ENCODE measurements at regions not wholly inside any gene's neighbourhood (a gene's known extent, or its start where the extent isn't known, plus 50 kb on each side); places are given as distances from the start of the nearest gene placed in this dataset.
"Not testable (repeated sequence)": the region's sequence is repeated elsewhere in the genome, so short reads cannot be mapped to it uniquely, and the experiment has no call there.

DNA sequence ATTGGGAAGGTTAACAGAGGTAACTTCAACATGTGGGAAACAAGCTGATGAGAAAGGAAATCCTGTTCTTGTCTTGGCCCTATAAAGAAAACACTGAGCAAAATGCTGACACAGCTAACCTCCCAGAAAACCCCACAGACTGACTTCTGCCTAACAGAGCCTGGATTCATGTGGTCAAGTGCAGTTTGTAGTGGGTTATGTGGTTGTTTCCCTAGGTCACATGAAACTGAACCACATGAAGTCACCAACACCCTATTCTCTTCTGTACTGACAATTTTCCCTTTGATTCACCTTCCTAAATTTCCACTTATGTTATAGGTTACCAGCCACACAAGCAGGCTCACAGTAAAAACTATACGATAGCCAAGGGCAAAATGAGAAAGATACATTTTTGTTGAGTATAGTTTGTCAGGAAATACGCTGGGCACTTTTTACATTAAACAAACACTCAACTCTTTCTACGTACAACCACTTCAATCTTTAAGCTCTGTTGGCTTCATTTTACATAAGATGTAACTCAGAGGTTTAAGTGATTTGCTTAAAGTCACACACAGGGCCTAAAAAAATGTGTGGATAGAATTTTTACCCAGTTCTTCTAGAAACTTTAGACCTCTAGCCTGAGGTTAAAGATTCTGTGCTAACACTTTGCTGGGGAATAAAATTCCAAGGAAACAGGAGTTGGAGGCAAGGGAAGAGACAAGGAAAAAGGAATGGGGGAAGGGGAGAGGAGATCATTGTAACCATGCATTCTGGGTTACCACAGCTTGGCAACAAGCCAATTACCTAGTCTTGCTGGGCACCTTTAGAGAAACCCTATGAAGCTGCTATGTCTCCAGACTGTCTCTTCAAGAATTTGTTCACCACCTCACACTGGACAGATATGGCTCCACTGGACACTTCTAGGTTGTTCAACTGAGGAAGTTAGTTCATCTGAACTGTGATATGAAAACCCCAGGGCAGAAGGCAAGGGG, 601.6 kb upstream of the USP24 start:
- no peak for DNase-seq (ENCODE audit: low spot score)

DNA sequence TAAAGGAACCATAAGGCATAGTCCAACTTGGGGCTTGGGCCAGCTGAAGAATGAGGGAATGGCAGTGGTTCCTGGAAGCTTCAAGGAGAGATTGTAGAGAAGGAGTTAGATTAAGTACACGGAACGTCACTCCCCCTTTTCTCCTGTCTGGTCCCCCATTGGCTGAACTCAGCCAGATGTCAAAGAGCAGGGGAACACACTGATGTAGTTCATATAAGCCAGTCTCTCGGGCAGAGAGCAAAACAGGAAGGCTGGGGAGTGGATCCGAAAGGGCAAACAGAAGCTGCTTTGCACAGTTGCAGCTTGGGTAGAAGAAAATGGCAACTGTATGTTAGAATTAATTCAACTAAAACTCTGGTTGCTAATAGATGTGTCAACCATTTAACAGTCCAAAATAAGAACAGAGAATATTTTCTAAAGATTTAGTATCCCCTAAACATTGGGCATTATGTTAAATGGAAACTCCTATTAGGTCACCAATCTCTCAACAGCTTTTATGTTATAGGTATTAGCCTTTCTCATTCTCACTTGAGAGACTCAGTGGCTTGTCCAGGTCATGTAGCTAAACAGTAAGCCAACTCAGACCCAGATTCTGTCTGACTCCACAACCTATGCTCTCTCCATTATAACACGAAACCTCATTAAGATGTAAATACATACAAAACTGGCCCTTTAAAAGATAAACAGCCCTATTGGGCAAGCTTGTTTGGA, 600.7 kb upstream of the USP24 start:
- DNase-seq (ENCODE audit: low spot score), result no peak

DNA sequence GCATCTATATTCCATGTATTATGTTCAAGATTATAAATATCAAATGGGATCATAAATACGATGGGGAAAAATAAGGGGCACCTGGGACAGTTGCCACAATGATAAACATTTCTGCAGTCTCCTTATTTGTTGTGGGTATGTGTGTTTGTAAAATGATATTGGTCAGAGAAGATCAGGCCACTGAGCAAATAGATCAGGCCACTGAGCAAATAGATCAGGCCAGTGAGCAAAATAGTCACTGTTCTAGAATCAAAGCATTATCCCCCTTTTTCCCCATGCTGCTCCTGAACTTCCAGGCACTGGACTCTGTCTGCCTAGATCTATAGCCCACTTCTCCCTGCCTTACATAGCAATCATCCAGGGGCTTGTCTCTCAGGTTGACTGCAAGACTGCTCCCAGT, 599.8 kb upstream of the USP24 start:
- no peak for DNase-seq (ENCODE audit: low spot score)

DNA sequence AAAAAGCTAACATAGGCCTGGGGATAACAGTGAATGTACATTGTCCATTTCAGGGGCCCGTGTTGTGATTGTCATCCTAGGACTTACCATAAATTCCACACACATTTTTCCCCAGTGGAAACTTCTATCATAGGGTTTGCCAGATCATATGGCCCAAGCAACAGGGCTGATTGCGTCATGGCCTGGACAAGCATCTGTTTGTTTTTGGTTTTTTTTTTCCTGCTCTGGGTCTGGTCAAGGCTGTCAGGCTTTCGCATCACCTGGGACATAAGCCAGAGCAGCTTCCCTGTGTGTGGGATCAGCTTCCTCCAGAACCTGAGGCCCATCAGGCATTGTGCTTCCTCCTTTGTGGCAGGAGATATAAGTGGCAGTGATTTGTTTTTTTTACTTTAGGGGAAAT, 598.5 kb upstream of the USP24 start:
- DNase-seq (ENCODE audit: low spot score), result no peak

DNA sequence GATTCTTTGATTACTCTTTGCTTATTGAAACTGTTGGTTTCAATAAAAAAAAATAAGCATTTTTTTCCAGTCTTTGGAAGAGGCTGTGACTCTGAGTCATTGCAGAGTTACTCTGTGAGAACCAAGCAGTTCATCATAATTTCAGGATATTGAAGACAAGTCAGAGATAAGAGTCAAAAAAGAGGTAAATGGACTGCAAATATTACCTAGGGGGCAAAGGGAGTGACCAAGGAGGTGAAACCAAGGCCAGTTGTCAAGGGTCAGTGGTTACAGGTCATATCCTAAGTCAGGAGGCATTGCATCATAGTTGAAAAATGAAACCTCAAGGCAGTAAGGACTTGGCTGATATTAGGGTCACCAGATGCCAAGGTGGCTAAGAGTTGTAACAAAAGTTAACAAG, 597.1 kb upstream of the USP24 start:
- DNase-seq (ENCODE audit: low spot score), result no peak

DNA sequence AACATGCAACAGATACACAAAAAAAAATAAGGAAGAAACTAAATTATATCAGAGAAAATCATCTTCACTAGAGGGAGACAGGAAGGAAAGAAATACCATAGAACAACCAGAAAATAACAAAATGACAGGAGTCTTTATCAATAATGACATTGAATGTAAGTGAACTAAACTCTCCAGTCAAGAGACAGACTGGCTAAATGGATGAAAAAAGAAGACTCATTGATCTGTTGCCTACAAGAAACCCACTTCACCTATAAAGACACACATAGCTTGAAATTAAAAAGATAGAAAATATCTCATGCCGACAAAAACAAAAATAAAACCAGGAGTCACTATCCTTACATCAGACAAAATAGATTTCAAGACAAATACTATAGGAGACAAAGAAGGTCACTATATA, 593.1 kb upstream of the USP24 start:
- DNase-seq (ENCODE audit: low spot score), result no peak

DNA sequence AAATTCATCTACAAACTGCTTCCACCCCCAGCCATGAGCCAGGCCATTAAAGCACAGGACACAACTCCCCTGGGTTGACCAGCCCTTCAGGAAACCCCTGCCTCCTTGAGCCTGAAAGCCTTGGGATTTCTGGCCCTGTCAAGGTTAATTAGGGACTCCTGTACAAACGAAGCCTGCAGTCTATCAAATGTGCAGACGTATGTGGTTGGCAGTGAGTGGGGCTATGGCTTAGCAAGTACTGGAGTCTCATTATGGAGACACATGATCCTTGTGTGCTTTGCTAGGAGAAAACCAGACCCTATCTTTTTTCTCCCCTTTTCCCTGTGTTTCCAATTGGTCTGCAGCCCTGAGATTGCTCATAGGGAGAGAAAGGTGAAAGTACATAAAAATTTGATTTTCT, 588.3 kb upstream of the USP24 start:
- DNase-seq (ENCODE audit: low spot score), result no peak

DNA sequence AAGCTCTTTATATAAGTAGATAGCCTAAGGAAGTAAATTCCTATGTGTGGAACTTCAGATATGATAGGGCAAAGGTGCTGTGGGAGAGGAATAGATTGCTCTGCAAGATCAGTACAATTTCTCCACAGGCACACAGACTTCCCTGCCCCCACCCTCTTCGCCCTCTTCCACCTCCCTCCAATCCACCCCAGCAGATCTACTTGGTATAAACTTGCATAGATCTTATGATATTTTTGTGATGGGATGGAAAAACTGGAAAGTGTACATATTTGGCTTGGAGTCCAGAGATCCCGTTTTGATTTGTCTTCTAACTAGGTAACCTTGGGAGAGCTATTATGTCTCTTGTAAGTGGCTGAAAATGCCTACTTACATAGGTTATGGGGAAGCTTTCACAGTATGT, 586.3 kb upstream of the USP24 start:
- no peak for DNase-seq (ENCODE audit: low spot score)

DNA sequence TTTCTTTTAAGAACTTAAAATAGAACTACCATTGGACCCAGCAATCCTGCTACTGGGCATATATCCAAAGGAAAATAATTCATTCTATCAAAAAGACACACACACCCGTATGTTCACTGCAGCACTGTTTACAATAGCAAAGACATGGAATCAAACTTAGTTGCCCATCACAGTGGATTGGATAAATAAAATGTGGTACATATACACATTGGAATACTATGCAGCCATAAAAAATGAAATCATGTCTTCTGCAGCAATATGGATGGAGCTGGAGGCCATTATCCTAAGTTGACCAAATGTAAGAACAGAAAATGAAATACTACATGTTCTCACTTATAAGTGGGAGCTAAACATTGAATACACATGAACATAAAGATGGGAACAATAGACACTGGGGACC, 585.3 kb upstream of the USP24 start:
- DNase-seq (ENCODE audit: low spot score), result no peak

DNA sequence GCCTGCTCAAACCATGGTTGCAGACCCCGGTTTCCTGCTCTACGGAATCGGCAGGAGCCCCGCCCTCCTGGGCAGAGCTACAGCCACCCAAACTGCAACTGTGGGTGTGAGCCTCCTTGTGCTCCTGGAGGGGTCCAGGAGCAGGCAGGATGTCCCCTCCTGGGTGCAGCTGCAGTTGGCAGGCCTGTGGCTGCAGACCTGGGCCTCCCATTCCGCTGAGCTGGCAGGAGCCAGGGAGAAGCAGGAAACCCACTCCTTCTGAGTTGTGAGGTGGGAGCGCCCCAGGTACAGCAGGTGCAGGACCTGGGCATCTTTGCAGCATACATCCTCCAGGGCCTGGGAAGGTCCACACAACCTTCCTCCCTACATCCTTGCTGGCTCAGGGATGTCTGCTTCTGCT, 578.7 kb upstream of the USP24 start:
- DNase-seq (ENCODE audit: low spot score), result no peak

DNA sequence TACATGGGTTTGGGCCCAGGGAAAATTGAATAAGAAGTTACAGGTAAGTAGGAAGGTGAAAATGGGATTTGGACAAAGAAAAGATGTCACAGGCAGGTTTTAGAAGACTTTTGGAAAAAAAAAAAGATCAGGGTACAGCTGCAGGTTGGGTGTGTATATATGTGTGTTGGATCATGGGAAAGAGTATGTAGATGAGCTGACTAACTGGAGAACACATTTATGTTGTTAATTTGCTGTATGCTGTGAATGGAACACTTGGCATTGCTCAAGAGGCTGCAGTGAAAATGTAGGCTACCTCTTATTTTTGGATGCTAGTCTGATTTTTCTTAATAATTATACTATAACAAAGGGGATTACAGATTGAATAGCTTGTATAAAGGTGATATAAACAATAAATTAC, 577.7 kb upstream of the USP24 start:
- DNase-seq (ENCODE audit: low spot score), result no peak

DNA sequence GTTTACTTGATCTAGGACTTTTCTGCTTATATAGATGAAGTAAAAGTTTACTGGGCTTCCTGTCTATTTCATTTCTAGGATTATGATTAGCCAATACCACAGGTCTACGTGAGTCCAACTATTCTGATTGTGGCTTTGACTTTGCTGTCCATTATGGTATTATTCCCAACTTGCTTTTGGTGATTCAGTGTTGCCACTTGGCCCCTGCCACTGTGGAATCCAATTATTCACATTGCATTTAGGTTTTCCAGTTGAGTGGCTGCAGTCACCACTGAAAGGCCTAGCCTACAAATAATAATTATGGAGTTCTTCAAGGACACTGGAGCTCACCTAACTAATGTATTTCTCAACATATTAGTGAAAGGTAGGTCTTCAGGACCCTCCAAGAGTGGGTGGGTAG, 574.3 kb upstream of the USP24 start:
- no peak for DNase-seq (ENCODE audit: low spot score)

DNA sequence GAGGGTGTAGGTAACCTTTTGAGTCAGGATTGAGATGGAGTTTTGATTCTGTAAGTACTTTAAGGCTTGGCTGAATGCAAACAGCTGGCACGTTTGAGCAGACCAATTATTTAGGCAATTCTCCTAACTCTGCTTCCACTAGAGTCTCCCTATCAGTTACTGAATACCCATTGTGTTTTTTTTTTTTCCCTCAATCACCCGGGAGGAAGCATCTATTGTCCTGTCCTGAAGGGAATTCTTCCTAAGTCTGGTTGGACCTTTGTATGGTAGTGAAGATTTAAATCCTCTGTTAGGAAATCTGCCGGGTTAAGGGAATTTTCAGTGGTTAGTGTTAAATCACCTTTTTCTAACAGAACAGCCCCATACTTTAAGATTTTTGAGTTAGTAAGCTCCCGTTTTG, 571.2 kb upstream of the USP24 start:
- no peak for DNase-seq (ENCODE audit: low spot score)

DNA sequence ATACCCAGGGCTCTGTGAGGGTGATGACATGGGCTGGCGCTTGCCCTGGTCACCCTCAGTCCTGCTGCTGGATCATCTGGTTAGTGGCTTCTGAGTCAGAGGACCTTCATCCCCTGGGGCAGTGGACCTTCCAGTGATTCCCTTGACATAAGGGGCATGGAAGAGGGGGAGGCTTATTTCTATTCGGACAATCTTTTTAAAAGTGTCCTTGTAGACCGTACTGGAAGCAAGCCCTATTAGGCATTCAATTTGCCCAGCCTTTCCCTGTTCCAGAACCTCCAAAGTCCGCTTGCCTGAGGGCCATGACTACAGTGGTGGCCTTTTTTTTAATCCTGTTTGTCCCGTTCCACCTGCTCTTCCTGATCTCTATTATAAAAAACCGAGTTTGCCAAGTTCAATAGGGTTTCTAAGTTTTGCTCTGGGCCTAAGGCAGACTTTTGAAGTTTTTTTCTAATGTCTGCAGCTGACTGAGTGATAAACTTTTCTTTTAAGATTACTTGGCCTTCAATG, 569.8 kb upstream of the USP24 start:
- DNase-seq (ENCODE audit: low spot score), result not testable (repeated sequence)

DNA sequence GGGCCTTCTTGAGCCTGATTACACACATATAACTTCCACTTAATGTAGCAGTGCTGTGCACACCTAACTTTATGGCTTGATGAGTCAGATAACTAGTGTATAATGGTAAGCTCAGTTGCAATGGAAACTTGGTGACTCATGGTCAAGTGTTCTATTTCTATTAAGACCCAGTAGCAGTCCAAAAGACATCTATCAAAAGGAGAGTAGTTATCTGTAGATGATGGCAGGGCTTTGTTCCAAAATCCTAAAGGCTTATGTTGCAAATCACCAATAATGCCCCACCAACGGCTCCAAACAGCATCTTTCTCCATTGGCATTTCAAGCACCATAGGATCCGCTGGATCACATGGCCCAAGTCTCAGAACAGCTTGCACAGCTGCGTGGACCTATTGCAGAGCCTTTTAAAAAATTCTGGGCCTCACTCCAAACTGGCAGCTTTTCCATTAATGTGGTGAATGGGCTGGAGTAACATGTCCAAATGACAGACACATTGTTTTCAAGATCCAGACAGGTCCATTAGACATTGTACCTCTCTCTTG, 566.8 kb upstream of the USP24 start:
- no peak for DNase-seq (ENCODE audit: low spot score)

DNA sequence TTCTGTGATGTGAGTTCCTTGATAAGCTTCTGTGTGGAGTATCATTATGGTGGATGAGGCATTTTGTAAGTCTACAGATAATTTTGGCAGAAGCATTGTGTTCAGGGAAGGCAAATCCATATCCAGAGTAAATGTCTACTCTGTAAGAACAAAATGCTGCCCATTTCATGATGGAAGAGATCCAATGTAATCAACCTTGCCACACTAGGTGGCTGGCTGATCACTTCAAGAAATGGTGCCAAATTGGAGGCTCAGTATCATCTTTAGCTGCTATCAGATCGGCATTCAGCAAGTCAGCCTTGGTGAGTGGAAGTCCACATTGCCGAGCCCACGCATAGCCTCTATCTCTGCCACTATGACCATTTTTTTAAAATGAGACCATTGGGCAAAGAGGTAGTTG, 565.8 kb upstream of the USP24 start:
- DNase-seq (ENCODE audit: low spot score), result no peak

DNA sequence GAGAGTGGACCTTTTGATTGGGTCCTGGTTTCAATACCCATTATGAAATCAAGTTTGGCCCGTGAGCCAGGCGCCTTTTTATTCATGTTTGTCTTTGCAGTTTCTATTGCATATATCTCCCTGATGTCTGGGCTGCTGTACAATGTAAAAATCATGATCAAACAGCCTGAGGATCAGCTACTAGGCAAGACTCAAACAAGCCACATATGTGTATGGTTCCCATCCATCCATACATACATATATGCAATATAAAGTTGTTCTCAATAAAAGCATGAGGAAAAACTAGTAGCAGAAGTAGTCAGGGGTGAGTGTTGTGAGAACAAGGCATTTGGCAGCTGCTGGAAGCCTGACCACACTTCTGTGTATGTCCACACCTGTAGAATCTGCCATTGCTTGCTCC, 562.4 kb upstream of the USP24 start:
- no peak for DNase-seq (ENCODE audit: low spot score)

DNA sequence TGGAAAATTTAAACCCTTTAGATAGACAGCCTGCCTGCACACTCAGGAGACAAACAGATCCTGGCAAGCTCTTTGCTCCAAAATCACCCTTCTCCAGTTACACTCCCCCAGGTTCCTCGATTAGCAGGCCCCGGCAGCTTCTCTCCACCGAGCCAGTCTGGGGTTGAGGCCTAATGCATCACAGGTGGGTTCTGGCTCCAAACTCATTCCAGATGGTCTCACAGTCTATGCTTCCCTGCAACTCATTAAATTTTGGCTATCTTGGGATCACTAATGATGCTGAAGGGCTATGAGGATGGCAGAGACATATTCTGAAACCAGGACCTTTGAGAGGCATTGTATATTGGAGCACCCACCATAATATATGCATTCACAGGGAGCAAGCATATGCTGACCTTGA, 559.8 kb upstream of the USP24 start:
- DNase-seq (ENCODE audit: low spot score), result no peak

DNA sequence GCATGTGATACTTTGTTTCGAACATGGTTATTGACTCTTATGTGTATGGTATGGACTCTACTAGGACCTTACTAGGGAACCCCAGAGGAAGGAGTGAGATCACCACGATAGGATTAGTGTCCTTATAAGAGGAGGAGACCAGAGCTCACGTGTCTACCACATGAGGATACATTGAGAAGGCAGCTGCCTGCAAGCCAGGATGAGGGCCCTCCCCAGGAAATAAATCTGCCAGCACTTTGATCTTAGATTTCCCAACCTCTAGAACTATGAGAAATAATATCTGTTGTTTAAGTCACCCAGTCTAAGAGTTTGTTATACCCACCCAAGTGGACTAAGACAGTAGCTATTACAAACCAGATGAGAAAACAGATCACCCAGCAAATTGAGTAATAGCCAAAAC, 559.3 kb upstream of the USP24 start:
- DNase-seq (ENCODE audit: low spot score), result no peak

DNA sequence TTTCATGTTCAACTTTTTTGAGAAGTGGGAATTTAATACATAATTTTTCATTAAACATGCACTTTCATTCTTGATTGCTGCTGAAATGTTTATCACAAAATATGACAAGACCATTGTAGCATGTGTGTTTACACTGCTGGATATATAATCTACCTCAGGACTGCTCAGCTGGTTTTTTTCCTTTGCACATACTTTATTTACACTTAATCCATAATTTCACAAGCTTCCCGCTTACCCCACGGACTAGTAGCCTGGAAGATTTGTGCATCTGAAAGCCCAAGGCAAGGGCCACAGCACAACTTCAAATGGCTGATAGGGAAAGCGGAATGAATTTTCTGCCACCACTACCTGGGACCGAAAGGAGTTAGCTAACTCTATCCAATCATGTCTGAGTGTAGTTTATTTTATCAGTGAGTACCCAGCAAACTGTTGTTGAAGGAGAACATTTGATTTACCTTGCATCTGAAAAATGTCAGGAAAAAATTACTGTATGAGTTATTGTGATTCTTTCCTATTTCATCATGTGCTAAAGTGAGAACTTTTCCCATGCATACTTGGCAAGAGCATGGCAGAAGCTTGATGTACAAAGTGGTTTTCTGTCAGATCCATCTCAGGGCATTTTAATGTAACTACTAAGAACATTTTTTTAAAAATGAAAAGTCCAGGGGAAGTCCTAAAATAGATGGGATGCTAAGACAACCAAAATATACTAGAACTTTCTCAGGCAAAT, 558.2 kb upstream of the USP24 start:
- DNase-seq (ENCODE audit: low spot score), result no peak

DNA sequence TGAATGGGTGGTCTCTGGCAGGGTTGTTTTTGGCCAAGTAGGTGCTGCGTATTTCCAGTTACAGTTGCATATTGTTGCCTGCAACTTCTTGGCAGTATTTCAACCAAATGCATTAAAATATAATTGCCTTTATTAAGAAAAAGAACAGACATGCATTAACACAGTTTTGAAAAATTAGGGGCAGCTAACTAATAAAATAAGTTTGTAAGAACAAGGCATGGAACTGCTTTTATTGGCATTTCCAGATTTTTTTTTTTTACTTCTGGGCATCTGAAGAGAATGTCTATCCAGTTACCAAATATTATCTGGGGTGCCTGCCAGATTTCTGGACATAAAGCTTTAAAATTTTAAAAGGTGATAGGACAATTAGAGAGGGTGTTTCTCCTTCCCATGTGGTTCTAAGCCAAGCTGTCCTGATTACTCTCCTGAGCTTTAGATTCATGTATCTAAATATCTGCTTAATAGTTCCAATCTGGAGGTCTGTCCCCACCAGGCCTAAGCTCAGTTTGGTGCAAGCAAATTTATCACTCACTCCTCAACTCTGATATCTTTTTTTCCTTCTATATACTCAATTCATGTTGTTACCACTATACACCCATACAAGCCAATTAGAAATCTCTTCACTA, 553.3 kb upstream of the USP24 start:
- no peak for DNase-seq (ENCODE audit: low spot score)

DNA sequence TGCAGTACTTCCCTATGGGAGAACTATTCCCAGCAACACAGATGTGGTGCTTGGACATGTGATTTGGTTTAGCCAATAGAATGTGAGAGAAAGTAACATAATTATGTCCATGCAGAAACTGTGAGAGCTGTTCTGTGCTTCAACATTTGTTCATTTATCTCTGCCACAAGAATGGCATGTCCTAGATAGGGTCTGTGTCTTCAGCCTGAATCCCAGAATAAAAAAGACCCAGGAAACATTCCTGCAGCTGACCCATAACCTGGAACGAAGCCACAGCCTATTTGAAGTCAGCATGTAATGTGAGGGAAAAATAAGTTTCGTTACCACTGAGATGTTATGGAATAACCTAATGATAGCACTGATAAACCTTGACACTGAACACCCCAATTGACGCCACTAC, 552.0 kb upstream of the USP24 start:
- no peak for DNase-seq (ENCODE audit: low spot score)

Measured in CD4-positive, alpha-beta T cell treated with Interleukin-15 for 4 hours (primary cell).